Psoas muscle (tissue), 7 donors: ENCODE measurements at regions not wholly inside any gene's neighbourhood (a gene's known extent, or its start where the extent isn't known, plus 50 kb on each side); places are given as distances from the start of the nearest gene placed in this dataset.

Experiments used
- ATAC-seq, 4 donors: fragments of 200-7000 bp; cut with Tn5 transposase; one replicate each; pipeline ENCODE4 v1.9.1; 2020; ENCODE audit warnings: moderate library complexity in 3 of 4, mild to moderate bottlenecking in 2 of 4
- DNase-seq, 2 donors: peaks; one replicate each; pipeline ENCODE4 v3.0.0-alpha.2; 2020
- H3K27ac ChIP-seq: fragments of 200-600 bp; one replicate; pipeline ENCODE4 v1.8.0; 2022
- H3K27me3 ChIP-seq, 3 donors: fragments of 200-600 bp in 1 of 3; one replicate each; pipeline versions ENCODE4 v1.6.1 to v1.8.0; 2013 to 2022; ENCODE audit warnings: low read length in 2 of 3, mild to moderate bottlenecking in 2 of 3, moderate library complexity in 1 of 3; ENCODE audit not compliant: insufficient read depth in 3 of 3
- H3K36me3 ChIP-seq, 2 donors: fragments of 200-600 bp in 1 of 2; one replicate each; pipeline versions ENCODE4 v1.6.1 to v1.8.0; 2013 to 2022; ENCODE audit warnings: low read depth in 1 of 2, mild to moderate bottlenecking in 1 of 2, moderate library complexity in 1 of 2; ENCODE audit not compliant: insufficient read depth in 1 of 2
- H3K4me1 ChIP-seq: fragments of 200-600 bp; one replicate; pipeline ENCODE4 v1.8.0; 2022
- H3K4me3 ChIP-seq: fragments of 200-600 bp; one replicate; pipeline ENCODE4 v1.8.0; 2022; ENCODE audit warnings: mild to moderate bottlenecking
- H3K9me3 ChIP-seq: fragments of 200-600 bp; one replicate; pipeline ENCODE4 v1.8.0; 2022
- WGBS, 3 donors: extraction: QIAGEN DNeasy Blood & Tissue Kit; methylation state at CpG; one replicate each; pipeline versions ENCODE4 v1.1.6 to v1.1.7; 2013; 5-methylcytosine and 5-hydroxymethylcytosine counted together
- intact Hi-C, 2 donors: fragments of 100-400 bp; cut with DNase I; formaldehyde crosslinking; loops; one replicate each; pipeline versions ENCODE4 v1.11.0 to v1.14.2; 2022
- TF ChIP-seq, protein P1 (sequence below): fragments of 200-600 bp; IDR thresholded peaks from one replicate; pipeline ENCODE4 v1.8.0; 2022; ENCODE audit warnings: antibody characterized with exemption
- donor health status: healthy with polysubstance abuse.
- donor health status: DM: no; HTN: no; CAD: no; lungs with moderate emphysema.
- donor health status: Bipolar disorder and iron deficiency.
- donor health status: healthy.
- donor health status: DM: yes; HTN: yes; CAD: no.
- donor health status: DM: no; HTN: no; CAD: no.
- donor health status: DM: yes; HTN: yes; CAD: no.

GRCh38 chr7:131896165-131896863 lies 339.9 kb upstream of the PODXL start:
- intact Hi-C loops: no loop called here
- TF ChIP-seq, protein P1, sequence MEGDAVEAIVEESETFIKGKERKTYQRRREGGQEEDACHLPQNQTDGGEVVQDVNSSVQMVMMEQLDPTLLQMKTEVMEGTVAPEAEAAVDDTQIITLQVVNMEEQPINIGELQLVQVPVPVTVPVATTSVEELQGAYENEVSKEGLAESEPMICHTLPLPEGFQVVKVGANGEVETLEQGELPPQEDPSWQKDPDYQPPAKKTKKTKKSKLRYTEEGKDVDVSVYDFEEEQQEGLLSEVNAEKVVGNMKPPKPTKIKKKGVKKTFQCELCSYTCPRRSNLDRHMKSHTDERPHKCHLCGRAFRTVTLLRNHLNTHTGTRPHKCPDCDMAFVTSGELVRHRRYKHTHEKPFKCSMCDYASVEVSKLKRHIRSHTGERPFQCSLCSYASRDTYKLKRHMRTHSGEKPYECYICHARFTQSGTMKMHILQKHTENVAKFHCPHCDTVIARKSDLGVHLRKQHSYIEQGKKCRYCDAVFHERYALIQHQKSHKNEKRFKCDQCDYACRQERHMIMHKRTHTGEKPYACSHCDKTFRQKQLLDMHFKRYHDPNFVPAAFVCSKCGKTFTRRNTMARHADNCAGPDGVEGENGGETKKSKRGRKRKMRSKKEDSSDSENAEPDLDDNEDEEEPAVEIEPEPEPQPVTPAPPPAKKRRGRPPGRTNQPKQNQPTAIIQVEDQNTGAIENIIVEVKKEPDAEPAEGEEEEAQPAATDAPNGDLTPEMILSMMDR: no peak

DNA sequence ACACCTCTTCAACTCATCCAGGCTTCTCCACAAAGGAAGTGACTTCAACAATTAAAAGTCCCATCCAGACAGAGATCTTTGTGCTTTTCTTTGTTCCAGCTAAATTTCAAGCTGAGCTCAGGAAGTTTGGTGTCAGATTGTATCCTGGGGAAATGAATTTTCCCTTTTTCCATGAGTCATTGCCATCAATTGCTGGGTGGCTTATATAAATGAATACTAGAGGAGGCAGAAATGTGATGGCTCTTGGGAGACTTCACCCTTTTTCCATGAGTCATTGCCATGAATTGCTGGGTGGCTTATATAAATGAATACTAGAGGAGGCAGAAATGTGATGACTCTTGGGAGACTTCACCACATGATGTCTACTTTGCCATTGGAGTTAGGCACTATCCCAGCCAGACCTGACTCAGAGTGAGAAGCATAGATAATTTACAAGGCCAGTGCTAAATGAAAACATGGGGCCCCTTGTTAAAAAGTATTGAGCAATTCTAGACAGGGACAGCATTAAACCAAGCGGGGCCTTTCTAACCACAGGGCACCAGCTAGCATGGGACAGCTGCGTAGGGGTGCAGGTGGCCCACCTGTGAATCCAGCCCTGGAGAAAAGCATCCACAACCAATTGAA lies 339.2 kb upstream of the PODXL start:
- ATAC-seq: no peak
- no peaks in the 10 kb centered on the region for H3K9me3 ChIP-seq
- H3K27ac ChIP-seq: no peak overlapping the region
- no peaks in the 10 kb centered on the region for H3K36me3 ChIP-seq
- no peak for DNase-seq
- intact Hi-C loops: loop anchor here in 1 of 2 donors (2.0 kb wide), 1 partner anchor 21 kb away; no protein-coding TSS in a partner anchor
- 76 to 83% (median 77%) methylated on average over 2 of the region's 2 CpGs for WGBS, 3 donors
- H3K4me1 ChIP-seq: no peaks in the 10 kb centered on the region
- TF ChIP-seq, protein P1: no peak
- no peak overlapping the region for H3K4me3 ChIP-seq
- no peaks in the 10 kb centered on the region for H3K27me3 ChIP-seq

More at GRCh38 chr7:131896165-131896863, 339.9 kb upstream of the PODXL start:
- Histone ChIP-seq H3K4me3 (no peak overlapping the region), H3K9me3 (no peaks in the 10 kb centered on the region), H3K36me3 (no peaks in the 10 kb centered on the region), H3K27me3 (no peaks in the 10 kb centered on the region), H3K4me1 (no peaks in the 10 kb centered on the region), H3K27ac (no peak overlapping the region)
- 47 to 52% (median 47%) methylated on average over 7 of the region's 7 CpGs for WGBS, 3 donors
- no peak for ATAC-seq
- no peak for DNase-seq

DNA sequence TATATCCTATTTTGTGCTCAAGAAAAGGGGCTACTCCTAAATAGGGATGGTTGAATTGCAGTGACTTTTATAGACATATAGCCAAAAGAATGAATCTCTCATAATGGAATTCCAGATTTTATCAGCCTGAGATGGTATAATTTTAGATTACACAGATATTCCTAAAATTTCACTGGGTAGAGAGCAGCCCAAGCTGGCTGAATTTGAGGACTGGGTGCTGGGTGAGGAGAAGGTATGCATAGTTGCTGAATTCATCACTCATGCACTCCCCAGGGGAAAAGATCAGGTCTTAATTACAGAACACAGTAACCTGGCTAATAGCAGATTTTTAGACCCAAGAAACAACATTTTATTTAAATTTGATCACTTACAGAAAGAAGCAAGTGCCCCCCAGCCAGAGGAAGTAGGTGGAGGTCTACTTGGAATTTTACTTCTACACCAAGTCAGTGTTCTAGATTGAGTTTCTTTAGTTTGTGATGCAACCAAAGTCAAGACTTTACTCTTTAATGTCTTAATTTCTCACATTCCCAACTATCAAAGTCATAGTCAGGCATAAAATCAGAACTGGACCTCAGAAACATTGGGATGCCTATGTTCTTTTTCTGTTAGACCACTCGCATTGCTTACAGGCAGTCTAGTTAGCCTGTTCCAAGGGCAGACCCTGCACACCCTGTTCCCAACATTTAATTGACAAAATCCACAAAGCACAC lies 337.4 kb upstream of the PODXL start:
- H3K9me3 ChIP-seq: no peaks in the 10 kb centered on the region
- DNase-seq: no peak
- intact Hi-C loops: loop anchor here in 1 of 2 donors (2.0 kb wide), 1 partner anchor 19 kb away; no protein-coding TSS in a partner anchor
- TF ChIP-seq, protein P1: no peak
- no peak for ATAC-seq
- no peak overlapping the region for H3K4me3 ChIP-seq
- no peaks in the 10 kb centered on the region for H3K4me1 ChIP-seq
- 84 to 93% (median 85%) methylated on average over 1 of the region's 1 CpG for WGBS, 3 donors
- no peaks in the 10 kb centered on the region for H3K27me3 ChIP-seq
- H3K36me3 ChIP-seq: no peaks in the 10 kb centered on the region
- H3K27ac ChIP-seq: no peak overlapping the region

DNA sequence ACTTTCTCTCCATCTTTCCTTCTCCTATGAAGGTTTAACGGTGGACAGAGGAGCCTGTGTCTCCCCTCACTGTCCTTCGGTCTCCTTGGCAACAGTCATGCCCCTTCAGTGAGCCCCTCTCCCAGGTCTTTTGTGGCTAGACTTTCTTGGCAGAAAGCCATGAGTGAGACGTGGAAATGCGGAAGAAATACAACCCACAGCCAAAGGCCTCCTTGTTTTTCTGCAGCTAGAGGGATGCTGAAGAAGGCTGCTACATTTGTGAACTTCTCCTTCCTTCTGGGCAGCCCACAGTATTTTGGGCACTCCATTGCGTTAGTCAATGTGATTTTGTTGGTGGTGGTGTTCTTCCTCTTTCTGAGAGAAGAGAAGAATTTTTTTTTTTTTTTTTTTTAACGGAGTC lies 333.7 kb upstream of the PODXL start:
- intact Hi-C loops: no loop called here
- Histone ChIP-seq H3K4me1 (no peaks in the 10 kb centered on the region), H3K36me3 (no peaks in the 10 kb centered on the region), H3K27ac (no peak overlapping the region), H3K9me3 (peaks cover 7% of the 10 kb centered on the region), H3K4me3 (no peak overlapping the region), H3K27me3 (no peaks in the 10 kb centered on the region)
- DNase-seq (no peak), ATAC-seq (no peak)
- TF ChIP-seq, protein P1: no peak
- 35 to 48% (median 38%) methylated on average over 5 to 6 of the region's 6 CpGs for WGBS, 3 donors
